Activated CD4-positive, alpha-beta T cell treated with anti-CD3 and anti-CD28 coated beads, Interleukin-2, Interleukin-4, amounts not matched to agents 100 ng/mL and 50 ng/mL, durations not matched to agents 16 hours and 8 hours (primary cell): ENCODE measurements at regions not wholly inside any gene's neighbourhood (a gene's known extent, or its start where the extent isn't known, plus 50 kb on each side); places are given as distances from the start of the nearest gene placed in this dataset.

Source experiments
- DNase-seq: peaks from one replicate; pipeline ENCODE4 v3.0.0-alpha.2; 2020; ENCODE audit warnings: low spot score

GRCh38 chr2:120656273-120656950 lies 79.3 kb upstream of the GLI2 start:
- no peak for DNase-seq

- DNase-seq: no peak
These were observed 77.5 kb upstream of the GLI2 start for GRCh38 chr2:120658042-120658769.

GRCh38 chr2:120658770-120659158 lies 76.9 kb upstream of the GLI2 start:
- no peak for DNase-seq

GRCh38 chr2:120659275-120659977 lies 76.2 kb upstream of the GLI2 start:
- no peak for DNase-seq

GRCh38 chr2:120660056-120660694 lies 75.5 kb upstream of the GLI2 start:
- DNase-seq: no peak

- no peak for DNase-seq
These were observed 74.8 kb upstream of the GLI2 start for GRCh38 chr2:120660771-120661459.

GRCh38 chr2:120661551-120661950 lies 74.1 kb upstream of the GLI2 start:
- no peak for DNase-seq

- no peak for DNase-seq
These were observed 73.6 kb upstream of the GLI2 start for GRCh38 chr2:120662046-120662445.

GRCh38 chr2:120662746-120663145 lies 72.9 kb upstream of the GLI2 start:
- DNase-seq: no peak

GRCh38 chr2:120666433-120666832 lies 69.2 kb upstream of the GLI2 start:
- DNase-seq: no peak

- no peak for DNase-seq
These were observed 67.7 kb upstream of the GLI2 start for GRCh38 chr2:120667981-120668380.

- no peak for DNase-seq
These were observed 66.3 kb upstream of the GLI2 start for GRCh38 chr2:120669121-120669952.

- DNase-seq: no peak
These were observed 65.7 kb upstream of the GLI2 start for GRCh38 chr2:120669971-120670370.

- DNase-seq: no peak
These were observed 65.3 kb upstream of the GLI2 start for GRCh38 chr2:120670371-120670770.

GRCh38 chr2:120670771-120671480 lies 64.7 kb upstream of the GLI2 start:
- no peak for DNase-seq

- DNase-seq: no peak
These were observed 63.0 kb upstream of the GLI2 start for GRCh38 chr2:120672526-120673204.

GRCh38 chr2:120673205-120673550 lies 62.5 kb upstream of the GLI2 start:
- no peak for DNase-seq

- DNase-seq: no peak
These were observed 62.1 kb upstream of the GLI2 start for GRCh38 chr2:120673571-120674061.

- no peak for DNase-seq
These were observed 61.2 kb upstream of the GLI2 start for GRCh38 chr2:120674246-120675170.
